CD4-positive, CD25-positive, alpha-beta regulatory T cell (primary cell): ENCODE measurements at regions not wholly inside any gene's neighbourhood (a gene's known extent, or its start where the extent isn't known, plus 50 kb on each side); places are given as distances from the start of the nearest gene placed in this dataset.

Experiments
- ATAC-seq, 2 donors: fragments of 150-1000 bp; cut with Tn5 transposase; one replicate each; pipeline ENCODE4 v1.10.0; 2021; ENCODE audit warnings: low read depth in 2 of 2, moderate number of reproducible peaks in 2 of 2, moderate library complexity in 1 of 2
- DNase-seq, 3 donors: peaks; one replicate each; pipeline versions ENCODE4 v3.0.0 to v3.0.0-alpha.2; 2012 to 2022; ENCODE audit warnings: mixed read lengths in 1 of 3
- H3K27ac ChIP-seq: one replicate; pipeline ENCODE4 v1.7.0; 2013; ENCODE audit warnings: mild to moderate bottlenecking, low read length; ENCODE audit not compliant: insufficient read depth, poor library complexity, severe bottlenecking
- H3K27me3 ChIP-seq: one replicate; pipeline ENCODE4 v1.7.0; 2013; ENCODE audit warnings: low read length; ENCODE audit not compliant: control insufficient read depth, insufficient read depth
- H3K36me3 ChIP-seq: one replicate; pipeline ENCODE4 v1.7.0; 2013; ENCODE audit warnings: mild to moderate bottlenecking, low read length, moderate library complexity; ENCODE audit not compliant: control insufficient read depth, insufficient read depth
- H3K4me1 ChIP-seq: 2 replicates; pipeline ENCODE4 v1.7.0; 2013; ENCODE audit warnings: mild to moderate bottlenecking, low read length; ENCODE audit not compliant: insufficient read depth, control insufficient read depth, poor library complexity, severe bottlenecking
- H3K4me3 ChIP-seq: one replicate; pipeline ENCODE4 v1.7.0; 2013; ENCODE audit warnings: low read depth, mild to moderate bottlenecking, low read length, moderate library complexity
- H3K9me3 ChIP-seq, 2 experiments: 1 replicate in 1 of 2; 2 replicates in 1 of 2; pipeline ENCODE4 v1.7.0; 2013; ENCODE audit warnings: low read length in 2 of 2, mild to moderate bottlenecking in 1 of 2, moderate library complexity in 1 of 2; ENCODE audit not compliant: control insufficient read depth in 2 of 2
- H3K27ac Mint-ChIP-seq, 3 donors: one replicate each; pipeline ENCODE4 v1.8.0; 2020 to 2022; ENCODE audit warnings: mild to moderate bottlenecking in 3 of 3, mixed read lengths in 3 of 3, moderate library complexity in 2 of 3
- H3K27me3 Mint-ChIP-seq: one replicate; pipeline ENCODE4 v1.8.0; 2022; ENCODE audit warnings: mild to moderate bottlenecking, mixed read lengths
- H3K36me3 Mint-ChIP-seq: one replicate; pipeline ENCODE4 v1.8.0; 2020; ENCODE audit warnings: mixed read lengths
- H3K4me1 Mint-ChIP-seq, 4 donors: one replicate each; pipeline ENCODE4 v1.8.0; 2020 to 2022; ENCODE audit warnings: mixed read lengths in 4 of 4, mild to moderate bottlenecking in 1 of 4
- H3K4me3 Mint-ChIP-seq, 4 donors: one replicate each; pipeline ENCODE4 v1.8.0; 2020 to 2022; ENCODE audit warnings: mild to moderate bottlenecking in 4 of 4, mixed read lengths in 4 of 4, moderate library complexity in 3 of 4
- H3K9me3 Mint-ChIP-seq, 7 donors: one replicate each; pipeline ENCODE4 v1.8.0; 2020 to 2022; ENCODE audit warnings: mixed read lengths in 7 of 7, mild to moderate bottlenecking in 3 of 7, moderate library complexity in 2 of 7

DNA sequence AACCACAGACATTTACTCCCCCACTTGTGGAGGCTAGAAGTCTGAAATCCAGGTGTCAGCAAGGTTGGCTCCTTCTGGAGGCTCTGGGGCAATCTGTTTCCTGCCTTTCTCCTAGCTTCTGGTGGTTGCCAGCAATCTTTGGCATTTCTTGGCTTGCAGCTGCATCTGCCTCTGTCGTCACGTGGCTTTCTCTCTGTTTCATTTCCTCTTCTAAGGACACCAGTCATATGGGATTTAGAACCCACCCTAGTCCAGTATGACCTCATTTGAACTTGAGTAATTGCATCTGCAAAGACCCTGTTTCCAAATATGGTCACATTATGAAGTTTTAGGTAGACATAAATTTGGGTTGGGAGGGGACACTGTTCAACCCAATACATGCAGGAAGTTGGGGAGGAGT is 56.2 kb upstream of the EPB41L1 start:
- H3K4me3 Mint-ChIP-seq, result no peak overlapping the region
- no peaks in the 10 kb centered on the region for H3K36me3 Mint-ChIP-seq
- peaks cover 0 to 15% (median 5%) of the 10 kb centered on the region in 4 donors for H3K4me1 Mint-ChIP-seq
- H3K4me1 ChIP-seq, result peaks cover 4% of the 10 kb centered on the region
- peaks cover 6% of the 10 kb centered on the region for H3K27me3 ChIP-seq
- H3K27ac ChIP-seq, result no peak overlapping the region
- DNase-seq (no peak), ATAC-seq (peak; percentile 20 to 39)
- no peak overlapping the region for H3K27ac Mint-ChIP-seq
- H3K27me3 Mint-ChIP-seq, result peaks cover 25% of the 10 kb centered on the region
- peaks cover 0 to 3% (median 0%) of the 10 kb centered on the region in 7 donors for H3K9me3 Mint-ChIP-seq
- no peak overlapping the region for H3K4me3 ChIP-seq
- H3K36me3 ChIP-seq, result no peaks in the 10 kb centered on the region
- no peaks in the 10 kb centered on the region for H3K9me3 ChIP-seq

DNA sequence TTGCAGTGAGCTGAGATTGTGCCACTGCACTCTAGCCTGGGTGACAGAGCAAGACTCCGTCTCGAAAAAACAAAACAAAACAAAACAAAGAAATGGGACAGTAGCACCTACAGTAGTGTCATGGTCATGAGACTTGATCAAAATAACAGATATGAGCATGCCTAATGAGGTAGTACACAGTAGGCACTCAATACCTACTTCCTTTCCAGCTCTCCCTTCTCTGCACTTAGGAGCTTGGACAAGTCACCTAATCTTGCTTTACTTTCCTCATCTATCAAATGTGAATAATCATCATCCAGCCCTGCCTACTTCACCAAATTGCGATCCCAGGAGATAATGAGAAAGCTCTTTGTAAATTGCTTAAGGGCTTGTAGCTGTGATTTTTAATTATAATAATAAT is 55.4 kb upstream of the EPB41L1 start:
- H3K27ac ChIP-seq, result no peak overlapping the region
- Mint-ChIP-seq H3K36me3 (no peaks in the 10 kb centered on the region), H3K4me1 (peaks cover 0 to 12% (median 3%) of the 10 kb centered on the region in 4 donors), H3K27ac (no peak overlapping the region), H3K9me3 (peaks cover 0 to 3% (median 0%) of the 10 kb centered on the region in 7 donors), H3K4me3 (no peak overlapping the region), H3K27me3 (peaks cover 20% of the 10 kb centered on the region)
- DNase-seq, result no peak
- ATAC-seq, result no peak
- peaks cover 2% of the 10 kb centered on the region for H3K27me3 ChIP-seq
- H3K36me3 ChIP-seq, result no peaks in the 10 kb centered on the region
- H3K9me3 ChIP-seq, result no peaks in the 10 kb centered on the region
- H3K4me1 ChIP-seq, result no peaks in the 10 kb centered on the region
- no peak overlapping the region for H3K4me3 ChIP-seq

DNA sequence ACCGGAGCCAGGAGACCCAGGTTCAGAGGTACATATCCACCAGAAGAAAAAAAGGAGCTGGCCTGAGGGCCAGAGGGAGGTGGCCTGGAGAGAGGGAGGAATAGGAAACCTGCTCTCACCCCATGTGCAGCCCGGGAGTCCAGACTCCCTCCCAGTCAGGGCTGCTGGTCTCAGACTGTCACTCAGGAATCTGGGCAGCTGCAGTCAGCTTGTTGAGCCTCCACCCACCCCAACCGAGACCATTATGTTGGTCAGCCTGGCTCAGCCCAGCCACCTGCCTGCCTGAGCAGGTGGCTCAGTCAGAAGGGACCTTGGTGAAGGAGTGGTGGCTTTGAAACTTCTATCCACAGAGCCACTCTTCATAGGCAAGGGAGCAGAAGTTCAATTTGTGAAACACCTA is 53.3 kb upstream of the EPB41L1 start:
- Histone ChIP-seq H3K27ac (no peak overlapping the region), H3K4me3 (no peak overlapping the region), H3K4me1 (no peaks in the 10 kb centered on the region), H3K27me3 (no peaks in the 10 kb centered on the region), H3K9me3 (no peaks in the 10 kb centered on the region), H3K36me3 (no peaks in the 10 kb centered on the region)
- Mint-ChIP-seq H3K36me3 (no peaks in the 10 kb centered on the region), H3K9me3 (peaks cover 0 to 3% (median 0%) of the 10 kb centered on the region in 7 donors), H3K4me1 (peaks cover 0 to 5% (median 2%) of the 10 kb centered on the region in 4 donors), H3K27me3 (peaks cover 6% of the 10 kb centered on the region), H3K27ac (no peak overlapping the region), H3K4me3 (no peak overlapping the region)
- DNase-seq (no peak), ATAC-seq (no peak)

DNA sequence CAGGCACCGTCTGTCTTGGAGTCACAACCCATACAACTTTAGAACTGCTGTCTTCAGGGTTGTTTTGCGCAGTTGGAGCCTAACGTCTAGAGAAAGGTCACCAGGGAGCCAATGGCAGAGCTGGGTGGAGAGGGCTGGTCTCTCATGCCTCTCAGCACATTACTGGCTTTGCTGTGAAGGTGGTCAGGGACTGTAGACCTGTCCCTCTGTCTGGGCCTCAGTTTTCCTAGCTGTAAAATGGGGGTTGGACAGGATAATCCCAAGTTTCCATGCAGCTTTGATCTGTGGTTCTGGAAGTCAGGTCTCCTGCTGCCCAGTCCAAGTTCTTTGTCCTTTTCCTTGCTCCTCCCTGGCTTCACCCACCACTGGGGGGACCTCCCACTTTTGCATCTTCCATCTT is 52.2 kb upstream of the EPB41L1 start:
- H3K36me3 ChIP-seq, result no peaks in the 10 kb centered on the region
- ATAC-seq, result no peak

DNA sequence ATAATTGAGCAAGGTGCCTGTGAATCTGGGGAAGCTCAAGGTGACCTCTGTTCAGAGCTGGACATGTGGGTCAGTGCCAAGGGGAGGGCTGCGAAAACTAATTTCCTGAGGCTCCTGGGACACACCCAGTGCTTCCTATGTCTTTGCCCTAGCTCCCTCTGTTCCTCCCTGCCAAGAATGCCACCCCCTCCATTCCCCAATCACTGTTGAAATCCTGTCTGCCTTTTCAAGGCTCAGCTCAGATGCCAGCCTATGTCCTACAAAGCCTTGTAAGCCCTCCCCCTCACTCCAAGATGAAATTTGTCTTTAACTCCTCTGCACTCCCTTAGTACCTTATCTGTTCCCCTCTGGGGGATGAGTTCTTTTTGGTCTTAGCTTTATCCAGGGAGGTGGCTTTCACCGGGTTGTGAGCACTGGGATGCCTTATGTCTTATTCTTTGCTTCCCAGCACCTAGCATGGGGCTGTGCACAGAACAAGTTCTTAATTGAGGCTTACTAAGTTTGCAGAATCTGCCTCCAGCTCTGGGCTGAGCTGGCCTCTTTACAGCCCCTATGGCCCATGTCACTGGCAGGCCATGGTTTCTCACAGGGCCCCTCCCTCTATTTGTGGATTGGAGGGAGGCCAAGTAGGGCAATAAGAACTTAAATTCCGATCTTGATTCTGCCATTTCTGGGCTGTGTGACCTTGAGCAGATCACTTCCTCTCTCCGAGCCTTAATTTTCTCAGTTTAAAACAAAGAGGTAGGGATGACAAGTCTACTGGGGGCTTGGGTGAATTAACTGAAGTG is 51.5 kb upstream of the EPB41L1 start:
- Histone ChIP-seq H3K36me3 (no peaks in the 10 kb centered on the region), H3K27ac (no peak overlapping the region), H3K4me3 (no peak overlapping the region), H3K9me3 (no peaks in the 10 kb centered on the region), H3K4me1 (no peaks in the 10 kb centered on the region), H3K27me3 (no peaks in the 10 kb centered on the region)
- Mint-ChIP-seq H3K9me3 (no peaks in the 10 kb centered on the region), H3K4me3 (no peak overlapping the region), H3K36me3 (no peaks in the 10 kb centered on the region), H3K27ac (peak overlapping the region in 1 of 3 donors; percentile 70), H3K4me1 (peaks cover 0 to 2% (median 0%) of the 10 kb centered on the region in 4 donors), H3K27me3 (peaks cover 6% of the 10 kb centered on the region)
- no peak for ATAC-seq
- no peak for DNase-seq

More for the DNA sequence above, 52.2 kb upstream of the EPB41L1 start:
- Histone ChIP-seq H3K27ac (no peak overlapping the region), H3K4me1 (no peaks in the 10 kb centered on the region), H3K4me3 (no peak overlapping the region), H3K9me3 (no peaks in the 10 kb centered on the region), H3K27me3 (no peaks in the 10 kb centered on the region)
- Mint-ChIP-seq H3K4me3 (no peak overlapping the region), H3K27ac (no peak overlapping the region), H3K27me3 (peaks cover 6% of the 10 kb centered on the region), H3K4me1 (peaks cover 0 to 5% (median 2%) of the 10 kb centered on the region in 4 donors), H3K9me3 (peaks cover 0 to 3% (median 0%) of the 10 kb centered on the region in 7 donors), H3K36me3 (no peaks in the 10 kb centered on the region)
- DNase-seq, result no peak

DNA sequence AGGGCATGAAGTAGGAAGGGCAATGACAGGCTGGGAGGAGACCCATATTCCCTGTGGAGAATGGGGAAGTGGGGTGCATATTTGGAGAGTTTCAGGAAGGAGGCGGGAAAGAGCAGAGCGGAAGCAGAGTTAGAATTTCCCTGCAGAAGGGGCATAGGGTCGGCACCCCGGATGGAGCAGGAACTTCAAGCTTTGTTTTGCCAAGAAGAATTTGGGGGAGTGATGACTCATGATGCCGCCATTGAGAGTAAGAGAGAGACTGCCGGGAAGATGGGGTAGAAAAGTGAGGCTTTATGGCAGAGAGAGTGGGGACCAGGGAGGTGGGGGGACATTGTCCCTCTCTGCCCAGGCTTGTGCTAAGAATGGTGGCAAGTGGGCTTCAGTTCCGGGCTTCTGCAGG is 50.3 kb upstream of the EPB41L1 start:
- H3K27me3 Mint-ChIP-seq, result peaks cover 6% of the 10 kb centered on the region

More for the DNA sequence above, 50.3 kb upstream of the EPB41L1 start:
- H3K27ac Mint-ChIP-seq, result no peak overlapping the region
- no peak overlapping the region for H3K4me3 ChIP-seq
- no peaks in the 10 kb centered on the region for H3K27me3 ChIP-seq
- no peaks in the 10 kb centered on the region for H3K36me3 Mint-ChIP-seq
- H3K9me3 Mint-ChIP-seq, result no peaks in the 10 kb centered on the region
- H3K9me3 ChIP-seq, result no peaks in the 10 kb centered on the region
- no peaks in the 10 kb centered on the region for H3K4me1 Mint-ChIP-seq
- ATAC-seq, result no peak
- H3K36me3 ChIP-seq, result no peaks in the 10 kb centered on the region
- no peaks in the 10 kb centered on the region for H3K4me1 ChIP-seq
- DNase-seq, result no peak
- no peak overlapping the region for H3K27ac ChIP-seq
- no peak overlapping the region for H3K4me3 Mint-ChIP-seq
